HUES48 (cell line): ENCODE measurements at regions not wholly inside any gene's neighbourhood (a gene's known extent, or its start where the extent isn't known, plus 50 kb on each side); places are given as distances from the start of the nearest gene placed in this dataset.

Source experiments
- H3K27ac ChIP-seq: one replicate; pipeline ENCODE4 v1.7.0; 2013; ENCODE audit warnings: low read depth, low read length, inconsistent platforms
- H3K27me3 ChIP-seq: 2 replicates; pipeline ENCODE4 v1.6.1; 2013; ENCODE audit warnings: mild to moderate bottlenecking, low read length; ENCODE audit not compliant: control insufficient read depth, insufficient read depth
- H3K36me3 ChIP-seq: 2 replicates; pipeline ENCODE4 v1.6.1; 2013; ENCODE audit warnings: low read length; ENCODE audit not compliant: control insufficient read depth, insufficient read depth
- H3K4me1 ChIP-seq: 2 replicates; pipeline ENCODE4 v1.6.1; 2013; ENCODE audit warnings: mild to moderate bottlenecking, low read length; ENCODE audit not compliant: control insufficient read depth, insufficient read depth
- H3K4me3 ChIP-seq: 2 replicates; pipeline ENCODE4 v1.5.1; 2013; ENCODE audit warnings: mild to moderate bottlenecking, low read depth, low read length
- H3K9ac ChIP-seq: 2 replicates; pipeline ENCODE4 v1.6.1; 2013; ENCODE audit warnings: mild to moderate bottlenecking, low read depth, low read length, moderate library complexity
- H3K9me3 ChIP-seq: 2 replicates; pipeline ENCODE4 v1.6.1; 2013; ENCODE audit warnings: low read length; ENCODE audit not compliant: control insufficient read depth, insufficient read depth

DNA sequence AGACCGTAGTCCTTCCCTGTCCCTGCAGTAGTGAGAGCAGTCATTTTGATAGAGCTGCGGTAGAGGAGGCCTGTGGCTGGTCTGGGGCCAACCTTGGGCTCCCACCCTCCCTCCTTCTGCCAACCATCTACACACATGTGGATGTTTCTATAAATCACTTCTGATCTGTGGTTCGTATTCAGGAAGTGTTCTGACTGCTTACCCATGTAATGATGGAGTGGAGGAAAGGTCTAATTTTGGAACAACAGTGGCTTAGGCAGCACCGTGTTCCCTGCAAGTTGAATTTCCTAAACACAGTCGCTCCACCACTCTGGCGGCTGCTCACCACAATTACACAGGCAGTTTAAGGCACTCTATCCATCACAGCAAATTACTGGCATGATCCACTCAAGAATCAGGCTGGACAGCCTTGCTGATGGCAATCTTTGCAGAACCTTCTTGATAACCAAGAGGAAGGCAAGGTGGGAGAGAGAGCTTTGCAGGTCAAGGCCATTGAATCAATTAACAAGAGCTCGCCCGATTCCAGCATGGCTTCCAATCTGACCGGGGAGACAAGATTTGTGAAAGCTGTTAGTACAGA is 104.7 kb upstream of the VEPH1 start:
- H3K4me3 ChIP-seq, result no peak overlapping the region
- no peak overlapping the region for H3K9ac ChIP-seq
- H3K27me3 ChIP-seq, result no peaks in the 10 kb centered on the region
- H3K9me3 ChIP-seq, result no peaks in the 10 kb centered on the region
- no peaks in the 10 kb centered on the region for H3K36me3 ChIP-seq
- H3K27ac ChIP-seq, result no peak overlapping the region
- H3K4me1 ChIP-seq, result peaks cover 4% of the 10 kb centered on the region; the same call in 1 of the 2 replicates

DNA sequence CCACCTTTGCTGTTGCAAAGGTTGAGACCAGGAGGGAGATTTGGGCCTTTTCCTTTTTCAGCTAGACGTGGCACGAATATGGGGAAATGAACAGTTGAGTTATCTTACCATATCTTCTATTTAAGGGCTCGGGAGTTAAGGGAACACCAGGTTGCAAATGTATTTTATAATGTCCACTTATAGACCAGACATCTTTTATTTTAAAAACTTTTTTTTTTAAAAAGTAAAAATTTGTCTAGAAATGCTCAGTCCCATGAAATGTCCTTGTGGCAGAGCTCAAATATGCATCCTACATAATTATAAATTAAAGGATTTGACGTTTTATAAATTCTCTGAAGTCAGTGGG is 103.6 kb upstream of the VEPH1 start:
- Histone ChIP-seq H3K27ac (no peak overlapping the region), H3K4me3 (no peak overlapping the region), H3K9ac (no peak overlapping the region), H3K27me3 (no peaks in the 10 kb centered on the region), H3K36me3 (no peaks in the 10 kb centered on the region), H3K4me1 (peaks cover 4% of the 10 kb centered on the region; the same call in 1 of the 2 replicates), H3K9me3 (no peaks in the 10 kb centered on the region)

DNA sequence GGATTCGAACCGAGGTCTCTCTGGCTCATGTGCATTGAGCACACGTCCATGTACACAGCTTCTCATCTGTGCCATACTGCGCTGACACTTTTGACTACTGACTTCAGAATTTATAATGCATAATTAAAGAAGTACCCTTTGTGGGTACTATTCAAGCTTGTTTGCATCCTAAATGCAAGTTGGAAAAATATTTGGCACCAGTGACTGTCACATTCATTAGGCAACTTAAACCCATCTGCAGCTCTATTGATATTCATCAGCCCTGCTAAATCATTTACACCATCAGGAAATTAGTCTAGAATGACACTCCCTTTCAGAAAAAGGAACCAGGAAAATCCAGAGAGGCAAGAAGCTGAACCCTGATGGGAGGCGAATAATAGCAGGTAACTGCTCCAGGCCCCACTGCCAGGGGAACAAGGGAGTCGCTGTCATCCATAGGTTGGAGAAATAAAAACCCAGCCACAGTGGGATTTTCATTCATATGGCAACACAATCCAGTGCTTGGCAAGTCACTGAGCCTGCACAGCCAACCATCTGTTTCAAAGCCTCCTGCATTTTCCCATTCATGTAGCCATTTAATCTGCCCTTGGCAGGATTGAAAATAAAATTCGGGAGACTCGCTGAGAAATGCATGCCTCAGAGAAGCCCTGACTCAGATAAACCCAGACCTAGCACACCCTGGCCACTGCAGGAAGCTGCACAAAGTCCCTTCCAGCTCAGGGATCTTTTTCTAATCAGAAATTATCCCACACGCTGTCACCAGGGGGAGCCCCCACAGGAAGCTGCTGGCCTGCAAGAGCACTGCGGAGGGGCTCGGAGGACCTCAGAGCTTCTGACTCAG is 103.0 kb upstream of the VEPH1 start:
- Histone ChIP-seq H3K36me3 (no peaks in the 10 kb centered on the region), H3K9me3 (no peaks in the 10 kb centered on the region), H3K4me1 (peaks cover 4% of the 10 kb centered on the region; the same call in 1 of the 2 replicates), H3K27me3 (no peaks in the 10 kb centered on the region), H3K9ac (no peak overlapping the region), H3K27ac (no peak overlapping the region), H3K4me3 (no peak overlapping the region)

DNA sequence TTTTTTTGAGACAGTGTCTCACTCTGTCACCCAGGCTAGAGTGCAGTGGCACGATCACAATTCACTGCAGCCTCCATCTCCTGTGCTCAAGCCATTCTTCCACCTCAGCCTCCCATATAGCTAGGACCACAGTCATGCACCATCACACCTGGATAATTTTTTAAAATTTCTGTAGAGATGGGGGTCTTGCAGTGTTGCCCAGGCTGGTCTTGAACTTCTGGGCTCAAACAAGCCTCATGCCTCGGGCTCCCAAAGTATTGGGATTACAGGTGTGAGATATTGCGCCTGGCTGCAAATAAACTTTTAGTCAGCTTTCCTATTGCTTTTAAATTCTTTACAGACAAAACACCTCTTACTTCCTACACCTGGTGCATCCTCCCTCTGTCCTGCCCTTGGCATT is 102.1 kb upstream of the VEPH1 start:
- H3K9ac ChIP-seq, result no peak overlapping the region
- no peaks in the 10 kb centered on the region for H3K27me3 ChIP-seq
- no peak overlapping the region for H3K27ac ChIP-seq
- no peaks in the 10 kb centered on the region for H3K9me3 ChIP-seq
- peaks cover 4% of the 10 kb centered on the region; the same call in 1 of the 2 replicates for H3K4me1 ChIP-seq
- H3K36me3 ChIP-seq, result no peaks in the 10 kb centered on the region
- H3K4me3 ChIP-seq, result no peak overlapping the region

DNA sequence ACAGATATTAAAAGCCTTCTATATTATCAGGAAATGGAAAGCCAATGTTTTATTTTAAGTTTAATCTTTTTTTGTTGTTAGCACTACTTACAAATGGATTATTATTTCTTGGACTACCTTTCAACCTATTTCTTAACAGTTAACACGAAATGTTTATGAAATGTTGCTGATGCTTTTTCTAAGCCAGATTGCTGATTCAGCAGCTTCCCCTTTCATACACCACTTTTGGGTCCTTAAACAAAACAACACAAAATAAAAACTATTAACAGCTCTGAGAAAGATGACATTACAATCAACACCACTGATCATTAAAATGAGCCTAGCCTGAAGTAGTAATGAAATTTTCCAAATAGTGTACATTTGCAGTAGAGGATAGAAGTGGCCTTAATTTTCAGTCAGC is 99.2 kb upstream of the VEPH1 start:
- Histone ChIP-seq H3K9me3 (no peaks in the 10 kb centered on the region), H3K4me3 (no peak overlapping the region), H3K9ac (no peak overlapping the region), H3K27me3 (no peaks in the 10 kb centered on the region), H3K27ac (no peak overlapping the region), H3K4me1 (peaks cover 4% of the 10 kb centered on the region; the same call in 1 of the 2 replicates), H3K36me3 (no peaks in the 10 kb centered on the region)

DNA sequence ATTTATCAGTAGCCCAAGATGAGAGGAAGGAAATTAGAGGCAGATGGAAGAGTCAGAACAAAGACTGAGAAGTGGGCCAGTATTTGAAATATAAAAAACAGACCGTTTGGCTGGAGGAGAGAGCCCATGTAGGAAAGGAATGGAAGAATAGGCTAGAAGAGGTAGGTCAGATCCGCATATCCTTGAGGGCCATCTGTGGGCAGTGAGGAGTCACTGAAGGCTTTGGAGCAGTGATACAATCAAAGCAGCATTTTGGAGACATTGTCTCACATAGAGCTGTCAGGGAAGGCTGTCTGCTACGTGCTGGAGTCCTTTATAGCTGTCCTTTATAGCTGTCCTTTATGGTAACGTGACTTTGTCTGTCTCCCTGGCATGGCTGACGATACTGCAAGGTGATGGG is 92.0 kb upstream of the VEPH1 start:
- no peaks in the 10 kb centered on the region for H3K36me3 ChIP-seq
- H3K4me3 ChIP-seq, result no peak overlapping the region
- no peak overlapping the region for H3K27ac ChIP-seq
- H3K4me1 ChIP-seq, result no peaks in the 10 kb centered on the region
- no peaks in the 10 kb centered on the region for H3K9me3 ChIP-seq
- no peak overlapping the region for H3K9ac ChIP-seq
- no peaks in the 10 kb centered on the region for H3K27me3 ChIP-seq

DNA sequence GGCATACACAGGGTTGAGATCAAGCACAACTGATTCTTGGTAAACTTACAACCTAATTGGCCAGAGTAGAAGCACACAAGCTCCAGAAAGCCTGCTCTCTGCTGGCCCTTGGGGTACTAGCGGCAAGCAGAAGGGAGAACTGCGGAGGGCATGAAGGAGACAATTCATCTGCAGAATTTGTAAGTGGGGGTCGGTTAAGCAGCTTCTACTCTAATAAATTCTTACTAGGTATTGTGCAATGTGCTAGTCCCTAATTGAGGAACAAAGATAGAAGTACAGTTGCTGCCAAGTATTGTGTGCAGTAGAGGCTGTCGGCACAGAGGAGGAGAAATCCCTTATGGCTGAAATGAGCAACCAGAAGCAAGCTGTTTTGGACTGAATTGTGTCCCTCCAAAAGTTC is 91.2 kb upstream of the VEPH1 start:
- Histone ChIP-seq H3K27ac (no peak overlapping the region), H3K9ac (no peak overlapping the region), H3K9me3 (no peaks in the 10 kb centered on the region), H3K4me1 (no peaks in the 10 kb centered on the region), H3K4me3 (no peak overlapping the region), H3K36me3 (no peaks in the 10 kb centered on the region), H3K27me3 (no peaks in the 10 kb centered on the region)

DNA sequence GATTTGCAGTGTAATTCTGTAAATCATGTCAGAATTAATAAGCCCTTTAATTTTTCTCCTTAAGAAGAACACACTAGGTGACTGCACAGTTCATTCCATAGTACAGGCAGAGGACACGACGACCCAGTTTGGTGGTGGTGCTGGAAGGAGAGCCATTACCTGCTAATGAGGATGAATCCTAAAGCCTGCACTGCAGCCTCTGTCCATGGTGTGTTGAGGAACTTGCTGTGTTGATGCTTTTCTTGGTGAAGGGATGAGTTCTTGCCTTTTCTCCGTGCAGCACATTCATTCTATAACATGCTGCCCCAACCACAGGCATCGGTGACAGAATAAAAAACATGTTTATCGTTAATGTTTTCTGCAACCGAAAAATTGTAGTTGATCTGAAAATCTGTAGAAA is 89.6 kb upstream of the VEPH1 start:
- H3K4me1 ChIP-seq, result peaks cover 5% of the 10 kb centered on the region; the same call in 1 of the 2 replicates
- no peak overlapping the region for H3K9ac ChIP-seq
- H3K27ac ChIP-seq, result no peak overlapping the region
- H3K9me3 ChIP-seq, result no peaks in the 10 kb centered on the region
- no peaks in the 10 kb centered on the region for H3K27me3 ChIP-seq
- no peak overlapping the region for H3K4me3 ChIP-seq
- no peaks in the 10 kb centered on the region for H3K36me3 ChIP-seq

DNA sequence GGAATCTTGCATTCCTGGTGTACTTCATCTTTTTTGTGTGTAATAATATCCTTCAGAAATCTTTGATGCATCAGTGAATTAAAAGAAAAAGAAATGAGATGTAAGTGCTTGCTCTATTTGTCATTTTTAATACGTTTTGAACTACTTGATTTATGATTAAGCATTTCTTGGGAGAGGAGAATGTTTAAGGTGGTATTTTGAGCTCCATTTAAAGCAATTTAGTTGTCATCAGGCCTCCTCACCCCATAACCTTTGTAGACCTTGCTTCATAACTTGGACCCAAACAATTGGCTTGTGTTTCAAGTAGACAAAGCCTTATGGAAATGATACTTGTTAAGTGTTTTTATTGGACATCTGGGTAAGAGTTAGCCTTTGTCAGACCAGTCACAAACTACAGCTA is 87.1 kb upstream of the VEPH1 start:
- Histone ChIP-seq H3K4me1 (peaks cover 5% of the 10 kb centered on the region; the same call in 1 of the 2 replicates), H3K36me3 (no peaks in the 10 kb centered on the region), H3K4me3 (no peak overlapping the region), H3K9me3 (no peaks in the 10 kb centered on the region), H3K9ac (no peak overlapping the region), H3K27me3 (no peaks in the 10 kb centered on the region), H3K27ac (no peak overlapping the region)

DNA sequence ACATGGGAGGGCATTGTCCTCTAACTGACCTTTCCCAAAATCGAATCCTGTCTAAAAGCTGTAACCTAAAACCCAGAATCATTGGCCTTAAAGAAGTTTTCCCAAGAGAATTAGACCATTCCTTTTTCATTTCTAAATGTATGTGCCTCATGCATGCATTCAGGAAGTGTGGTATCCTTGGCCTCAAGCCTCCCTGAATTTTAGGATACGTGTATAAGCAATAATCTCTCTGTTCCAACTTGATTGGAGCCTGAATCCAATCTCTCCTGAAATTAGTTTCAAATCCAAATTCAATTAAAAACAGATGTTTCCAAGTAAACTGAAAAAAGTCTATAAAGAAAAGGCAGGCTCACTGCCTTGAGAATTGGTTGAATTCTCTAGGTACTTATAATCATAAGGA is 86.0 kb upstream of the VEPH1 start:
- Histone ChIP-seq H3K4me3 (no peak overlapping the region), H3K27me3 (no peaks in the 10 kb centered on the region), H3K9ac (no peak overlapping the region), H3K36me3 (no peaks in the 10 kb centered on the region), H3K9me3 (no peaks in the 10 kb centered on the region), H3K4me1 (peaks cover 5% of the 10 kb centered on the region; the same call in 1 of the 2 replicates), H3K27ac (no peak overlapping the region)

DNA sequence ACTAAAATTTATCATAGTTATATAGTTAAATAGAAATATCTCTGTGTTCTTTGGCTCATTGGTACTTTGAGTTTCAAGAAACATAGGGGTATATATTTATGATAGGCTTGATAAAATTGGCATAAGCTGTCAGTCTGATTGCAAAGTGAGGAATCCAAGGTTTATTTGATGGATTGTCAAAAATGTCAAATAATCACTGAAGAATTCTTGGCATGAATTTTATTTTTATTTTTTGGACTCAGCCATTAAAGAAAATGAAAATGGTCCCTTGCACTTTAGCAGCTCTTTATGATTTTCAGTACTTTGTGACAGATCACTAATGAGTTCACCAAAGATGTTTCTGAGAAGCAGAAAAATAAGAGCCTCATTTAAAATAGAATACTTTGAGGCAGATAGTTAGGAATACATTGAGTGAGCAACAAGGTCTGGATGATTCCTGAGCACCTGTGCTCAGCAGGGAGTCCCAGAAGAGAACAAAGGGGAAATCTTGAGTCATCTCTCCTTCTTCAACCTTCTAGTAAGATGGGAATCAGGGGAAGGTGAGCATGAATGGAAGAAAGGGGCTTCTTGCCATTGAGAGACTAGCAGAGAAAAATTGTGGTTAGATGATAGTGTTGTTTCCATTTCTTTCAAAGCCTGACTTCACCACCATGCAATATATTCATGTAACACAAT is 85.3 kb upstream of the VEPH1 start:
- Histone ChIP-seq H3K4me1 (peaks cover 5% of the 10 kb centered on the region; the same call in 1 of the 2 replicates), H3K9me3 (no peaks in the 10 kb centered on the region), H3K27me3 (no peaks in the 10 kb centered on the region), H3K36me3 (no peaks in the 10 kb centered on the region), H3K4me3 (no peak overlapping the region), H3K9ac (no peak overlapping the region), H3K27ac (no peak overlapping the region)
